Glutamatergic neuron (in vitro differentiated cells): ENCODE measurements at regions not wholly inside any gene's neighbourhood (a gene's known extent, or its start where the extent isn't known, plus 50 kb on each side); places are given as distances from the start of the nearest gene placed in this dataset.

Source experiments
- DNase-seq: peaks from one replicate; pipeline ENCODE4 v3.0.0; 2022
- H3K27ac Mint-ChIP-seq: one replicate; pipeline ENCODE4 v1.8.0; 2020; ENCODE audit warnings: mild to moderate bottlenecking, mixed read lengths, inconsistent platforms; ENCODE audit not compliant: unreplicated experiment
- H3K27me3 Mint-ChIP-seq: one replicate; pipeline ENCODE4 v1.8.0; 2020; ENCODE audit warnings: mild to moderate bottlenecking, moderate library complexity, mixed read lengths, inconsistent platforms; ENCODE audit not compliant: unreplicated experiment
- H3K36me3 Mint-ChIP-seq: one replicate; pipeline ENCODE4 v1.8.0; 2020; ENCODE audit warnings: mild to moderate bottlenecking, mixed read lengths, inconsistent platforms; ENCODE audit not compliant: unreplicated experiment
- H3K4me1 Mint-ChIP-seq: one replicate; pipeline ENCODE4 v1.8.0; 2020; ENCODE audit warnings: mild to moderate bottlenecking, low read depth, mixed read lengths, inconsistent platforms; ENCODE audit not compliant: unreplicated experiment
- H3K4me3 Mint-ChIP-seq: one replicate; pipeline ENCODE4 v1.8.0; 2020; ENCODE audit warnings: mild to moderate bottlenecking, mixed read lengths, inconsistent platforms; ENCODE audit not compliant: unreplicated experiment
- H3K9me3 Mint-ChIP-seq: one replicate; pipeline ENCODE4 v1.8.0; 2020; ENCODE audit warnings: mild to moderate bottlenecking, moderate library complexity, mixed read lengths, inconsistent platforms; ENCODE audit not compliant: unreplicated experiment
- TF ChIP-seq, protein P1 (sequence below): fragments of 200-600 bp; sonication (generic); IDR thresholded peaks from one replicate; pipeline ENCODE4 v1.5.0; 2021; ENCODE audit not compliant: partially characterized antibody, unreplicated experiment

DNA sequence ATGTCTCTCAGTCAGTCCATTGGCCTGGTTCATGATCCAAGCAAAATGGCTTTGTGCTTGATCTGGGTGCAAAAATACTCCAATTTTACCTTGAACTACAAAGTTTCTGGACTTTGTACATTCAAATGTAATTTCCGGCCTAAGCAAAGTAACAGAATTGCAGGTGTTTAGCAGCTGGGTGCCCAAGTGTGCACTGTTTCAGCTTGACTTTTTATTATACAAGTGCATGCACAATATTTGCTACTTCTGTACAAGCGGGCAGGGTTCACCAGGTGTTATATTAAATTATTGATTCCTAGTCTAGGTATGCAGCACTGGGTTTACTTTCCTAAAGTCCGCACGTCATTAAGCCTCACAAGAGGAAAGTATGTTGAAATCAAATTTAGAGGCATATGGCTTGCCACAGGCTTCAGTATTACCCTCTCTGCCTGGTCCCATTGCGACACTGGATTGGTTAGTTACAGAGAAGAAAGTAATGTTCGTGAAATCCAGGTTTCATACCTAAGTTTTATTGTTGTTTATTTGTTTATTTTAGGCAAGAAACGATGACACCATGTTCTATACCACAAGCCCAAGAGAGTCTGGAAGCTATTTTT, 376.9 kb upstream of the CTSO start:
- TF ChIP-seq, protein P1, sequence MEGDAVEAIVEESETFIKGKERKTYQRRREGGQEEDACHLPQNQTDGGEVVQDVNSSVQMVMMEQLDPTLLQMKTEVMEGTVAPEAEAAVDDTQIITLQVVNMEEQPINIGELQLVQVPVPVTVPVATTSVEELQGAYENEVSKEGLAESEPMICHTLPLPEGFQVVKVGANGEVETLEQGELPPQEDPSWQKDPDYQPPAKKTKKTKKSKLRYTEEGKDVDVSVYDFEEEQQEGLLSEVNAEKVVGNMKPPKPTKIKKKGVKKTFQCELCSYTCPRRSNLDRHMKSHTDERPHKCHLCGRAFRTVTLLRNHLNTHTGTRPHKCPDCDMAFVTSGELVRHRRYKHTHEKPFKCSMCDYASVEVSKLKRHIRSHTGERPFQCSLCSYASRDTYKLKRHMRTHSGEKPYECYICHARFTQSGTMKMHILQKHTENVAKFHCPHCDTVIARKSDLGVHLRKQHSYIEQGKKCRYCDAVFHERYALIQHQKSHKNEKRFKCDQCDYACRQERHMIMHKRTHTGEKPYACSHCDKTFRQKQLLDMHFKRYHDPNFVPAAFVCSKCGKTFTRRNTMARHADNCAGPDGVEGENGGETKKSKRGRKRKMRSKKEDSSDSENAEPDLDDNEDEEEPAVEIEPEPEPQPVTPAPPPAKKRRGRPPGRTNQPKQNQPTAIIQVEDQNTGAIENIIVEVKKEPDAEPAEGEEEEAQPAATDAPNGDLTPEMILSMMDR, result no peak
- no peak for DNase-seq
- no peaks in the 10 kb centered on the region for H3K4me1 Mint-ChIP-seq
- H3K36me3 Mint-ChIP-seq, result no peaks in the 10 kb centered on the region
- no peak overlapping the region for H3K4me3 Mint-ChIP-seq
- no peak overlapping the region for H3K27ac Mint-ChIP-seq
- H3K27me3 Mint-ChIP-seq, result no peaks in the 10 kb centered on the region
- H3K9me3 Mint-ChIP-seq, result no peaks in the 10 kb centered on the region

DNA sequence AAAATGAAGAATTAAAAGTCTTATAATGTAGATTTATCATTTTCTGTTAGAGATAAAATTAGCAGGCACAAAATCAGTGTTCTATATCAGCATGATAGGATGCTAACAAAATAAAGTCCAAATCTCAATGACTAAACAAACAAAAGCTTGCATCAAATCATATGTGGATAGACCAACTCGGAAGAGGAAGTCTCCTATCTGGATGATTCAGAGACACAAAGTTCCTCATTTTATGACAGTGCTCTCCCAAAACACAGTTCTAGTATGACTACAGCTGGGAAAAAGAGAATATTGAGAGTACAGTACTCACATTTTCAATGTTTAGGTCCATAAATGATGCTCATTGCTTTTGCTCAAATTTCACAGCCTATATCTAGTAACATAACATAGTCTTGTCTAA, 376.1 kb upstream of the CTSO start:
- no peaks in the 10 kb centered on the region for H3K36me3 Mint-ChIP-seq
- H3K4me3 Mint-ChIP-seq, result no peak overlapping the region
- no peaks in the 10 kb centered on the region for H3K4me1 Mint-ChIP-seq
- no peak for DNase-seq
- no peaks in the 10 kb centered on the region for H3K27me3 Mint-ChIP-seq
- H3K9me3 Mint-ChIP-seq, result no peaks in the 10 kb centered on the region
- H3K27ac Mint-ChIP-seq, result no peak overlapping the region
- TF ChIP-seq, protein P1, result no peak

DNA sequence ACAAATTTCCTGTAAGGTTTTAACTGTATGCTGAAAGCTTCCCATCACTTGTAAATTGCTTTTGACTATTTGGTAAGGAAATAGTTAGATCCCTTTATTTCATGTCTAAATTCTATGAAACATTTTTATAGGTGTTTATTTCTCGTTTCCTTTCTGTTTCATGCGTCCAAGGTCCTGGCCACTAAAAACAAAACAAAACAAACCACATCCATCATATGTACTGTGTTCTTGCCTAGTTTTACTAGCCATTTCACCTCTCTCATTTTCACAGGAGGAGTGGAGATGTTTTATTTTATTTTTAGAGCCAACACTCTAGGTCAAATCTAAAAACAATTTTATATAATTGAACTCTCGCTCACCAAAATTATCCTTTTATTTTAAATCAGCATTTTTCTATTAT, 375.2 kb upstream of the CTSO start:
- TF ChIP-seq, protein P1, result no peak

DNA sequence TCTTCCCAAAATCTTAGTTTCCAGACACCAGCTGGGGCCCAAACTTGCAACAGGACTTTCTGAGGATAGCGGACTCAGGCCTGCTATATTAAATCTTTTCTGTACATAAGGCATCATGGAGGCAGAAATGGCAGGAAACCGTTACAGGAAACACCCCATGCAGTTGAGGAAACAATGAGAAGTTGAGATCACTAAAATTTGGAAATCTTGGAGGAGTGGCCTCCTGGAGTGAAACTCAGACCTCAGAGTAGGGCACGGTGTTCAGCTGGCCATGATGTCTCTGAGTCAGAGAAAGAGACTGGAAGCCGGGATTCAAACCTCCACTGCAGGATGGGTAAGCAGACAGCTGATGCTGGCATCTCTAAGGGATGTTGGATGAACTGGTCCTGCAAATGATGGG, 372.6 kb upstream of the CTSO start:
- no peak for DNase-seq
- no peaks in the 10 kb centered on the region for H3K4me1 Mint-ChIP-seq
- H3K27ac Mint-ChIP-seq, result no peak overlapping the region
- no peaks in the 10 kb centered on the region for H3K27me3 Mint-ChIP-seq
- TF ChIP-seq, protein P1, result no peak
- H3K4me3 Mint-ChIP-seq, result no peak overlapping the region
- H3K9me3 Mint-ChIP-seq, result no peaks in the 10 kb centered on the region
- H3K36me3 Mint-ChIP-seq, result no peaks in the 10 kb centered on the region

More for the DNA sequence above, 375.2 kb upstream of the CTSO start:
- Mint-ChIP-seq H3K4me3 (no peak overlapping the region), H3K36me3 (no peaks in the 10 kb centered on the region), H3K27ac (no peak overlapping the region), H3K4me1 (no peaks in the 10 kb centered on the region), H3K9me3 (no peaks in the 10 kb centered on the region), H3K27me3 (no peaks in the 10 kb centered on the region)
- DNase-seq, result no peak

DNA sequence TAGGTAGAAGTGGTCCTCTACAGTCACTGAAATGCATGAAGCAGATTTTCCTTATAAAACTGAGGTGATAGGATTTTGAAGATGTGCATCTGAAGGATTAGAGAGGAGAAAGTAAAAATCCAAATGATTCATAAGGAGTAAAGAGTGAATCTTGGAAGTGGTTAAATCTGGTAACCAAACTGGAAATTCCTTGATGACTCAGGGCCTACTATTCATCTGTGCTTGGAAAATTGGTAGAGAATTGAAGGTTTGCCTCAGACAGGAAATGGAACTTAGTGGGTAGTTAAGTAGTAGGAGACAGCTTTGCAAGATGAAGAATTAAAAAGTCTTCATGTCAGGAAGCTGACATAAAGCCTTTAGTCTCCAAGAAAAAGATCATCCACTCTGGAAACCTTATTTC, 368.9 kb upstream of the CTSO start:
- no peaks in the 10 kb centered on the region for H3K27me3 Mint-ChIP-seq
- H3K9me3 Mint-ChIP-seq, result no peaks in the 10 kb centered on the region
- no peak overlapping the region for H3K27ac Mint-ChIP-seq
- TF ChIP-seq, protein P1, result no peak
- no peak for DNase-seq
- H3K36me3 Mint-ChIP-seq, result no peaks in the 10 kb centered on the region
- no peaks in the 10 kb centered on the region for H3K4me1 Mint-ChIP-seq
- no peak overlapping the region for H3K4me3 Mint-ChIP-seq
